OCI-LY1 (cell line): ENCODE measurements at regions not wholly inside any gene's neighbourhood (a gene's known extent, or its start where the extent isn't known, plus 50 kb on each side); places are given as distances from the start of the nearest gene placed in this dataset.

ENCODE experiments used
- EZH2 ChIP-seq: fragments of 200-600 bp; sonication (generic), shearing (Covaris generic); IDR thresholded peaks from 2 replicates; pipeline ENCODE4 v1.8.0; 2017; ENCODE audit warnings: borderline replicate concordance, mixed run types, mild to moderate bottlenecking, antibody characterized with exemption, low read length, moderate library complexity, mixed read lengths
- TF ChIP-seq, protein P1 (sequence below): fragments of 200-600 bp; sonication (generic), shearing (Covaris generic); IDR thresholded peaks from 2 replicates; pipeline ENCODE4 v1.5.1; 2017; ENCODE audit warnings: mild to moderate bottlenecking, antibody characterized with exemption, low read length, moderate library complexity, mixed read lengths

GRCh38 chr11:41868606-41869005 lies 409.2 kb upstream of the LRRC4C start:
- TF ChIP-seq EZH2, result no peak
- TF ChIP-seq, protein P1, sequence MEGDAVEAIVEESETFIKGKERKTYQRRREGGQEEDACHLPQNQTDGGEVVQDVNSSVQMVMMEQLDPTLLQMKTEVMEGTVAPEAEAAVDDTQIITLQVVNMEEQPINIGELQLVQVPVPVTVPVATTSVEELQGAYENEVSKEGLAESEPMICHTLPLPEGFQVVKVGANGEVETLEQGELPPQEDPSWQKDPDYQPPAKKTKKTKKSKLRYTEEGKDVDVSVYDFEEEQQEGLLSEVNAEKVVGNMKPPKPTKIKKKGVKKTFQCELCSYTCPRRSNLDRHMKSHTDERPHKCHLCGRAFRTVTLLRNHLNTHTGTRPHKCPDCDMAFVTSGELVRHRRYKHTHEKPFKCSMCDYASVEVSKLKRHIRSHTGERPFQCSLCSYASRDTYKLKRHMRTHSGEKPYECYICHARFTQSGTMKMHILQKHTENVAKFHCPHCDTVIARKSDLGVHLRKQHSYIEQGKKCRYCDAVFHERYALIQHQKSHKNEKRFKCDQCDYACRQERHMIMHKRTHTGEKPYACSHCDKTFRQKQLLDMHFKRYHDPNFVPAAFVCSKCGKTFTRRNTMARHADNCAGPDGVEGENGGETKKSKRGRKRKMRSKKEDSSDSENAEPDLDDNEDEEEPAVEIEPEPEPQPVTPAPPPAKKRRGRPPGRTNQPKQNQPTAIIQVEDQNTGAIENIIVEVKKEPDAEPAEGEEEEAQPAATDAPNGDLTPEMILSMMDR, result no peak
